Body of pancreas (tissue), 4 donors: ENCODE measurements at regions not wholly inside any gene's neighbourhood (a gene's known extent, or its start where the extent isn't known, plus 50 kb on each side); places are given as distances from the start of the nearest gene placed in this dataset.

ENCODE experiments used
- ATAC-seq: fragments of 150-250 bp; one replicate; pipeline ENCODE4 v1.9.1; 2016
- DNase-seq, 4 donors: peaks; one replicate each; pipeline ENCODE4 v3.0.0-alpha.2; 2019
- H3K27ac ChIP-seq, 4 donors: fragments of 200-600 bp; sonication (generic); 1 replicate in 3 of 4; 2 replicates in 1 of 4; pipeline versions ENCODE4 v1.5.1 to v1.6.1; 2016 to 2019; ENCODE audit warnings: mild to moderate bottlenecking in 1 of 4, mixed read lengths in 1 of 4, moderate library complexity in 1 of 4
- H3K27me3 ChIP-seq, 2 donors: fragments of 200-600 bp; sonication (generic); one replicate each; pipeline ENCODE4 v1.6.0; 2016; ENCODE audit warnings: mild to moderate bottlenecking in 1 of 2
- H3K36me3 ChIP-seq, 2 donors: fragments of 200-600 bp; sonication (generic); replicated peaks in 1 of 2; 2 replicates each; pipeline ENCODE4 v1.5.1; 2016; ENCODE audit warnings: low read depth in 2 of 2; ENCODE audit not compliant: insufficient read depth in 1 of 2
- H3K4me1 ChIP-seq: fragments of 200-600 bp; sonication (generic); one replicate; pipeline ENCODE4 v1.6.0; 2016
- H3K4me3 ChIP-seq, 2 donors: fragments of 200-600 bp; sonication (generic); 1 replicate in 1 of 2; 2 replicates in 1 of 2; pipeline ENCODE4 v1.5.1; 2016 to 2019
- H3K9me3 ChIP-seq, 3 donors: fragments of 200-600 bp; sonication (generic); 1 replicate in 2 of 3; 2 replicates in 1 of 3; pipeline ENCODE4 v1.5.1; 2016
- CTCF ChIP-seq, 7 experiments: fragments of 450-650 bp in 4 of 7; fragments of 200-600 bp in 3 of 7; sonication (generic) in 3 of 7; IDR thresholded peaks; one replicate each; pipeline ENCODE4 v1.5.1; 2016 to 2019; ENCODE audit warnings: antibody characterized with exemption in 7 of 7
- POLR2A ChIP-seq, 3 donors: fragments of 450-650 bp; IDR thresholded peaks; one replicate each; pipeline ENCODE4 v1.6.1; 2016; ENCODE audit warnings: antibody characterized with exemption in 3 of 3, mild to moderate bottlenecking in 2 of 3
- WGBS, 2 donors: methylation state at CpG; one replicate each; pipeline ENCODE4 v1.1.5; 2017; 5-methylcytosine and 5-hydroxymethylcytosine counted together
- intact Hi-C: fragments of 100-400 bp; cut with DNase I; formaldehyde crosslinking; loops from one replicate; pipeline ENCODE4 v1.15.1; 2023

- no peak for ATAC-seq
Measured at GRCh38 chr5:152884006-152884405, 478.9 kb upstream of the NMUR2 start.

DNA sequence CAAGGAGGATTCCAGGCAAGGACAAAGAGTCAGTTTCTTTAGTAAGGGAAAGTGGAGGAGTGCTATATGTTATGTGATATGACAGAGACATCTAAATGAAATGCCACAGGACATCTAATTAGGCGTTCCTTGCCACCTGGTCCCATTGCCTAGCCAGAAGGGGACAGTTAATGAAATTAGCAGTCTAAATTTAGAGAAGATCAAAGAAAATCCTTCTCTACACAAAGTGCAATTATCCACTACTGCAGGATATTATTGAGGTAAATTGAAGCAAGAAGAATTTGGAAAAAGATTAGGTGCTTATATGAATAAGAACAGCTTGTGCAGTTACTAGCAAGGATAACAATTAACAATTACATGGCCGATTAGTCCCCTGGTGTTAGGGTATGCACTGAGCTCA lies 495.3 kb upstream of the NMUR2 start:
- intact Hi-C loops = no loop called here
- TF ChIP-seq CTCF (IDR thresholded peaks at IDR 0.05) (no peak), POLR2A (IDR thresholded peaks at IDR 0.05) (no peak)
- Histone ChIP-seq H3K9me3 (no peaks in the 10 kb centered on the region), H3K27me3 (no peaks in the 10 kb centered on the region), H3K27ac (no peak overlapping the region), H3K4me3 (no peak overlapping the region), H3K36me3 (no peaks in the 10 kb centered on the region), H3K4me1 (no peaks in the 10 kb centered on the region)
- WGBS, 2 donors = 32 to 61% methylated on average over 2 of the region's 2 CpGs
- ATAC-seq = no peak
- no peak for DNase-seq

More at GRCh38 chr5:152884006-152884405, 478.9 kb upstream of the NMUR2 start:
- Histone ChIP-seq H3K36me3 (no peaks in the 10 kb centered on the region), H3K4me3 (no peak overlapping the region), H3K27me3 (no peaks in the 10 kb centered on the region), H3K27ac (no peak overlapping the region), H3K4me1 (no peaks in the 10 kb centered on the region), H3K9me3 (no peaks in the 10 kb centered on the region)
- no peak for TF ChIP-seq POLR2A (IDR thresholded peaks at IDR 0.05)
- TF ChIP-seq CTCF (IDR thresholded peaks at IDR 0.05) = no peak
- intact Hi-C loops = no loop called here
- no peak for DNase-seq

- no peak for ATAC-seq
- no peak overlapping the region for H3K27ac ChIP-seq
- intact Hi-C loops = no loop called here
- no peaks in the 10 kb centered on the region for H3K4me1 ChIP-seq
- no peaks in the 10 kb centered on the region for H3K27me3 ChIP-seq
- no peaks in the 10 kb centered on the region for H3K9me3 ChIP-seq
- 44 to 52% methylated on average over 2 of the region's 2 CpGs for WGBS, 2 donors
- no peaks in the 10 kb centered on the region for H3K36me3 ChIP-seq
- no peak overlapping the region for H3K4me3 ChIP-seq
- TF ChIP-seq CTCF (IDR thresholded peaks at IDR 0.05) (no peak), POLR2A (IDR thresholded peaks at IDR 0.05) (no peak)
- no peak for DNase-seq
Measured at GRCh38 chr5:152901754-152902153, 496.7 kb upstream of the NMUR2 start.

DNA sequence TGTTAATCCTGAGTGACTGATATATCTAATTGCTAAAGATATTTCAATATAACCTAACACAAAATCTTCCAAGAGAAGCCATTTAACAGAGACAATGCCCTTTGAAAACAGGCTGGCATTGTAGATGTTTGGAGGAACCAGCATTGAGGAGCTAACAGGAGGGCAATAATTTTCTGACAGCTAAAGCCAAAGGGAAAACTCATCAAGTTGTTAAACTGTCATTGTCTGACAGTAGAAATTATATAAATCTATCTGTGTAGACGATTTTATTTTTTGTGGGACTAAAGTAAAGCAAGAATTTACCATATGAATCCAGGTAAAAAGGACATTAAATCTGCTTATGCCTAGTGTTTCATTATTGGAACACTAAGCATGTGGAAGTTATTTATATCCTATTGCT lies 500.2 kb upstream of the NMUR2 start:
- Histone ChIP-seq H3K9me3 (no peaks in the 10 kb centered on the region), H3K27me3 (no peaks in the 10 kb centered on the region), H3K27ac (no peak overlapping the region), H3K4me1 (no peaks in the 10 kb centered on the region), H3K36me3 (no peaks in the 10 kb centered on the region), H3K4me3 (no peak overlapping the region)
- TF ChIP-seq CTCF (IDR thresholded peaks at IDR 0.05) (no peak), POLR2A (IDR thresholded peaks at IDR 0.05) (no peak)
- no peak for DNase-seq
- ATAC-seq = no peak
- intact Hi-C loops = no loop called here
- WGBS, 2 donors = 17 to 28% methylated on average over 1 of the region's 1 CpG

- no peaks in the 10 kb centered on the region for H3K36me3 ChIP-seq
- 40 to 45% methylated on average over 5 of the region's 5 CpGs for WGBS, 2 donors
- DNase-seq = no peak
- no peaks in the 10 kb centered on the region for H3K9me3 ChIP-seq
- no peaks in the 10 kb centered on the region for H3K27me3 ChIP-seq
- no peak overlapping the region for H3K4me3 ChIP-seq
- ATAC-seq = peak; percentile 62
- no peaks in the 10 kb centered on the region for H3K4me1 ChIP-seq
- TF ChIP-seq POLR2A (IDR thresholded peaks at IDR 0.05) (no peak), CTCF (IDR thresholded peaks at IDR 0.05) (peak in 1 of 7 experiments; percentile 7)
- intact Hi-C loops = no loop called here
- peak overlapping the region in 2 of 4 donors; percentile 45 to 48 for H3K27ac ChIP-seq
Measured at GRCh38 chr5:152907488-152908245, 502.6 kb upstream of the NMUR2 start.
